T-helper 2 cell treated with Interferon-gamma antibody and Interleukin-4, amounts not matched to agents 100 ng/mL and 5 ng/mL, for 36 hours (primary cell): ENCODE measurements at regions not wholly inside any gene's neighbourhood (a gene's known extent, or its start where the extent isn't known, plus 50 kb on each side); places are given as distances from the start of the nearest gene placed in this dataset.
"Not testable (repeated sequence)": the region's sequence is repeated elsewhere in the genome, so short reads cannot be mapped to it uniquely, and the experiment has no call there.

Source experiments
- intact Hi-C: fragments of 100-400 bp; cut with micrococcal nuclease; formaldehyde crosslinking; loops from one replicate; pipeline ENCODE4 v1.15.1; 2023

DNA sequence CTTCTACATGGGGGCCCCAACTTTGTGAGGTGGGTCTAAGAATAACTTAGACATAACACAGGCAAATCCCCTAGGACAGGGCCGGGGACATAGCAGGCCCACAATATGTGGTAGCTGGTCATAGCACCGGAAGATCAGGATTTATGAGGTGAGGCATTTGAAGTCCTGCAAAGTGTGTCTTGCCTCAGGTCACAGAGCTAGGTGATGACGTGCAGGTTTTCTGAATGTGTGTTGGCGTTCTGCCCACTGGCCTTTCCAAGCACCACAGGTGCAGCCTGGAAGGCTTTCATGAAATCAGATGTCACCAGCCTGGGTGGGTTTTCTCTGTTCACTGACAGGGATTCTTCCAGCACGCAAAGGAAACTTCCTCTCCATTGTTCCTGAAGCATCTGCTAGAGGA lies 119.1 kb downstream of the LRATD1 start:
- intact Hi-C loops: no loop called here

DNA sequence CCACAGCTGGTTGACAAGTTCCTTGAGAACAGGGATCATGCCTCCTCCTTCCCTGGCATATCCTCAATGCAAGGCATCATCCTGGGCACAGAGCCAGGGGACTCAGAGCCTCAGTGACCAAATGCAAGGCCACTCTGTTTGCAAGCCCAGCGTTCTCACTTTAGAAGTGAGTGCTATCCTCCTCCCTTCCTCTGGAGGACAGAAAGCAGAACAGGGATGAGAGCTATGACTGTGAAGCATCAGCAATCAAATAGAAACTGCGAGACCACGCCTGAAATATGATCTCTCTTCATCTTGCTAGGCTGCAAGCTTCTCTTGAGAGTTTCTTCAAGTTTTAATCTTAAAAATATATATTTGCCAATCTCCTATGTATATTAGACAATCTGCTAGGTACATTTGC lies 119.8 kb downstream of the LRATD1 start:
- intact Hi-C loops: no loop called here

DNA sequence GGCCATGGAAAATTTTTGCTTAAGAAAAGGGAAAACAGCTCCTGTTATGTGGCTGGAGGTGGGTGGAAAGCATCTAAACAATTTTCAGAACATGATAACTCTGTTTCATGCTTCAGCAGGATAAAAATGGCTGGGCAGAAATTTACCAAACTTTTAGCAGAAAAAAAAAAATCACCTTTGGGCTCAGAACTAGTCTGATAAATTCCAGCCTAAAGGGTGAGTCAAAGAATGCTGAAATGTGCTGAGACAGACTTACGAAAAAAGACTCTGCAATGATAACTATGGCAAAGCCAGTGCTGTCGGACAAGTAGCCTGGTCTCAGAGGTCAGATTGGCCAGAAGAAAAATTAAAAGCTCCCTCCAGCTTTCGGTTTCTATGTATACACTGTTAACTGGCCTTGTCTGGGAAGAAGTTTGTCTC lies 123.6 kb downstream of the LRATD1 start:
- intact Hi-C loops: no loop called here

DNA sequence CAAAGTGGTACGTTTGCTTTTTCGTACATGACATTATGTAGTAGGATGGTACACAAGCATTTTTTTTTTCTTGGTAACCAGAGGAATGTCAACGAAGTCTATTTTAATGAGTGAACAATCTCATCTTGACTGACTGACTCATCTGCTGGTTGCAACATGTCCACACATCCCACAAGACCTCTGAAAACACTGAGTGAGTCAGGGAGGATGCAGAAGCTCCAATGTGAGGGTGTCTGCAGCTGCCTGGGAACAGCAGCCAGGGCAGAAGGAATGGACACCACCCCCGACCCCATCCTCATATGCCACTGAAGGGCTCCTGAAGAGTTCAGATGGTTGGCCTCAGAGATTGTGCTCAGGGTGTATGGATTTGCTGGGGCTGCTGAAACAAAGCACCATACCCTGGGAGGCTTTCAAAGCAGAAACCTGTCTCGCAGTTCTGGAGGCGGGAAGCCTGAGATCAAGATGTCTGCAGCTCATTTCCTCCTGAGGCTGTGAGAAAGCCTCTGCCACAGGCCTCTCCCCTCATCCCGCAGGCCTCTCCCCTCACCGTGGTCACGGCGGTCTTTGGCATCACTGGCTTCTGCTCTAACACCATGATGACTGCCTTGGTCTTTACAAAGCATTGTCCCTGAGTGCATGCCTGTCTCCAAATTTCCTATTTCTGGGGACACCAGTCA lies 124.6 kb downstream of the LRATD1 start:
- intact Hi-C loops: no loop called here

DNA sequence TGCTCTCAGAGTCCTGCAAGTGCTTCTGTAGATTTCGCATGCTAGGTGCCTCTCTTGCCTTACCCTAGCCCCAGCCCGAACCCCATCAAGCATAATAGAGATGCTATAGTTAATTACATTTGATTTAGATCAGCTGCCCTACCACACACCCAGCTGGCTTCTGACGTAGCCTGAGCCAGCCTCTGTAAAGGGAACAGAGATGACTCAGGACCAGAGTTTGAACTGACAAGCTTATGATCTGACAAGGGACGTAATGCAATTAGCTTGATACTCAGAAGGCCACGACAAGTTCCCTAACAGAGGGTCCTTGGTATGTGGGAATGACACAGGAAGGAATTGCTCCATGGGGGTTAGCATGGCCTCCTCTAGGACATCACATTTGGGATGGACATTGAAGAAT lies 126.6 kb downstream of the LRATD1 start:
- intact Hi-C loops: no loop called here

DNA sequence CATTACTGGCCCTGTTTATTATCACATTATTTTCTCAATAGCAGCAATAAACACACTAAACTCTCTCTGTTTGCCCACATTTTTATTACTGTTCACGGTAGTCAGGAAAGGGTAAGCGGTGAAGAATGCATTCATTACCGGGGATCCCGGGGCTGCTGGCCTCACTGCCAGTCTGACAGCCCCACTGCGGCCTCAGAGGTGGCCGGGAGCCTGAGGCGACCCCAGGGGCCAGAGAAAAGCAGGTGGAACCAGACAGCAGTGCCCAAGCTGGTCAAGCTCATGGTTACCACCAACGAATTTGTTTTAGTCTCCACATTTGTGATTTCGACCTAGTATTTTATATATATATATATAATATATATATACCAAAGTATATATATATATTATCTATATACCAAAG lies 127.7 kb downstream of the LRATD1 start:
- intact Hi-C loops: no loop called here

DNA sequence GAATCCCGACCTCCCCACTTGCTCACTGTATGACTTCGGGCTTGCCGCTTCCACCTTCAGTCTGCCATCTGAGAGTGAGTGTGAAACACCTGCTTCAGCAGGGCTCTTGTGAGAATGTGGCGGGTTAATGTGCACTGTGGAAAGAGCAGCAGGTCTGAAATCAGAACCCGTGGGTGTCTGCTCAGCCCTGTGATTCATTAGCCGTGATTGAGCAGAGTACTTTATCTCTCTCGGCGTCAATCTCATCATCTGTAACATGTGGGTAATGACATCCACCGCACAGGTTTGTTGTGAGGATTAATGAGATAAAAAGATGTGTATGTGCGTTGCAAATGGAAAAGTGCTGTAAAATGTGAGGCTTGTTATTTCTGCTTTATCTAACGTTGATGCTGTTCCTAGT lies 128.6 kb downstream of the LRATD1 start:
- intact Hi-C loops: no loop called here

DNA sequence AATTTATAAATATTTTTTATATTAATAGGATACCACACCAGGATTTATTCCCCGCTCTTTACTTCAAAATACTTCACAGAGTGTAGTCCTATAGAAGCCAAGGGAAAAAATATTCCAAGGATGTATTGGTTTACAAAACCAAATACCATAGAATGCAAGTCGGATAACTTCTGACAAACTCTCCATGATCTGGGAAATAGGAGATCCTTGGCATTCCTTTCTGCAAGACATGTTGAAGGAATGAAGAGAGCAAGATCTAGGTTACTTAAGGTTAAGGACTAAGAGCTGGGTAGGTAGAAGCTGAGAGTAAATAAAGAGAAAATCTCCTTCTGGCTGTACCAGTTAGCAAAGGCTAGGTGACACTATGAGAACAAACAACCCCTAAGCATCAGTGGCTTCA lies 141.2 kb downstream of the LRATD1 start:
- intact Hi-C loops: no loop called here

DNA sequence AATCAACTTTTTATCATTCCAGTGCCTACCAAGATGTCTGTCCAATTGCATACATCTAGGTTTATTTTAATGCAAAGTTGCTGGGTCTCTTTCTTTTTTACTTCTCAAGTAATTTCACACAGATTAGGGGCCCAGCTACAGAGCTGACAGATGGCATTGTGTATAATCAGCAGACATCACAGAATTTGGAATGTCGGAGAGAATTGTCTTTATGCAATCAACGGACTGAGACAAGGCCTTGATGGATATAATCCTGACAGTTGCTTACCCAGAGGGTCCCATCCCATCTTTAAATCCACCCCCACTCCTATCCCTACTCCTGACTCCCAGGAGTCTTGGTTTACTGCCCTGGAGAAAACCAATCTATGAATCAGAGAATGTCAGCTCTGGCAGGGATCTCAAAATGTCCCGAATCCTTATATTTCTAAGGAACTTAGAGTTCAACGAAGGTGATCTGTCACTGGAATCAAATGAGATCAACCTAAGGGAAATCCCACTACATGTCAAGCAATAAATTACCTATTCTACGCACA lies 142.0 kb downstream of the LRATD1 start:
- intact Hi-C loops: no loop called here

DNA sequence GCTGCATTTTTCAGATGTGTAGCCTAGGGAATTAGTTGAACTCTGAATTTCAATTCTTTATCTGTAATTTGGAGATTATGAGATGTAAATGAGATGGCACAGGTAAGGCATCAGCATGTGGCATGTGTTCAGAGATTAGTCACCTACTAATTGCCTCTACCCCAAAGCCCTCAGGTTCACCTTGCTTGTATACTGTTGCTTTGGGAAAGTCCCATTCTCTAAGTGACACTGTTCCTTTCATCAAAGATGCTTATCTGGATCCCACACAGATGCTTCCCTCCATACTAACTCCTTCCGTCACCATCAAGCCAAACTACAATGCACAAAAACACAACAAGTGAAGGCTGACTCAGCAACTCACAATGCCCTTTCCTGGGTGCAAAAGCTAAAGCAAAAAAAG lies 143.7 kb downstream of the LRATD1 start:
- intact Hi-C loops: no loop called here

DNA sequence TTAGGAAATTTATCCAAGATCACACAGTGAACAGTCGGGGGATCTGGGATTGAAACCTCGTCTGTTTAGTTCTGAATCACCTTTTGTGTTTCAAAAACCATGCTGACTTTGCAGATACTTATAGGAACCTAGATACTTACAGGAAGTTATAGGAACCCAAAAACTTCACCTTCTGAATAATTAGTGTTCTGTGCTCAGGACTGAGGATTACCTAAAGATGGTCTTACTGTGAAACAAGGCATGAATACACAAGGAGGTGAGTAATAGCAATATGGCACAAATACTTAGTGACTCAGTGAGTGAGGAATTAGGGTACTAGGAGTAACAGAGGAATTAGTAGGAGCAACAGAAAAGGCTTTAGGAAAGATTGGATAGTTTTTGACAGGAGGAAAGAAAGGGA lies 145.5 kb downstream of the LRATD1 start:
- intact Hi-C loops: no loop called here

DNA sequence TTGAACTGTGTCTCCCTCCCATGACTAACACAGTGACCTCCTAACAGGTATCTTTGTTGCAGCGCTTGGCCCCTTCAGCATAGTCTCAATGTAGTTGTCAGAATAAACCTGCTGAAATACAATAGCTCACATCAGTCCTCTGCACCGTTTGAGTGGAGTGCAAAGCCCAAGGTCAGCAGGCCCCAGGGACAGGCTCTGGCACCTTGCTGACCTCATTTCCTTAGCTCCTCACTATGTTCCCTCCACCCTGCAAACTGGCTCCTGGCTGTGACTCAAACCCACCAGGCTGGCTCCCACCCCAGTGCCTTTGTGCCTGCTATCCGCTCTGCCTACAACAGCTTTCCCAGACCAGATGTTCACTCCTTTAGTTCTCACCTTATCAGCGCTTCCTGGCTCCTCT lies 146.7 kb downstream of the LRATD1 start:
- intact Hi-C loops: no loop called here

DNA sequence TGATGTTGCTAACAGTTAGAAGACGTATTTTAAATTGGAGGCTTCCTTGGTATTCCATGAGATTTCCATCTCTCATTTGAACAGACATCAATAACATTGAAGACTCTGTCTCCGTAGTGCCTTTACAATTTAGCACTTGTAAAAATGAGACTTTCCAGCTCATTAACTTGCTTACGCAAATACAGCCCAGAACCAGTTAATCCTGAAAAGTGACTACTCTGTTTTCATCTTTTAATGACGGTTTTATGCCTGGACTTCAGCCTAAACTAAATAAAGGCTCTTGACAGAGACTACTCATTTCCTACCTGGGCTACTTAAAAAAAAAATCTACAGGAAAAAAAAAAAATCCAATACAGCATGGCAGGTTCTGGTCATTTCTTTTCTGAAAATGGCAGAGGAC lies 148.6 kb downstream of the LRATD1 start:
- intact Hi-C loops: no loop called here

DNA sequence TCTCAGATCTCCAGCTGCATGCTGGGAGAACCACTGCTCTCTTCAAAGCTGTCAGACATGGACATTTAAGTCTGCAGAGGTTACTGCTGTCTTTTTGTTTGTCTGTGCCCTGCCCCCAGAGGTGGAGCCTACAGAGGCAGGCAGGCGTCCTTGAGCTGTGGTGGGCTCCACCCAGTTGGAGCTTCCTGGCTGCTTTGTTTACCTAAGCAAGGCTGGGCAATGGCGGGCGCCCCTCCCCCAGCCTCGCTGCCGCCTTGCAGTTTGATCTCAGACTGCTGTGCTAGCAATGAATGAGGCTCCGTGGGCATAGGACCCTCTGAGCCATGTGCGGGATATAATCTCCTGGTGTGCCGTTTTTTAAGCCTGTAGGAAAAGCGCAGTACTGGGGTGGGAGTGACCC lies 156.3 kb downstream of the LRATD1 start:
- intact Hi-C loops: not testable (repeated sequence)

DNA sequence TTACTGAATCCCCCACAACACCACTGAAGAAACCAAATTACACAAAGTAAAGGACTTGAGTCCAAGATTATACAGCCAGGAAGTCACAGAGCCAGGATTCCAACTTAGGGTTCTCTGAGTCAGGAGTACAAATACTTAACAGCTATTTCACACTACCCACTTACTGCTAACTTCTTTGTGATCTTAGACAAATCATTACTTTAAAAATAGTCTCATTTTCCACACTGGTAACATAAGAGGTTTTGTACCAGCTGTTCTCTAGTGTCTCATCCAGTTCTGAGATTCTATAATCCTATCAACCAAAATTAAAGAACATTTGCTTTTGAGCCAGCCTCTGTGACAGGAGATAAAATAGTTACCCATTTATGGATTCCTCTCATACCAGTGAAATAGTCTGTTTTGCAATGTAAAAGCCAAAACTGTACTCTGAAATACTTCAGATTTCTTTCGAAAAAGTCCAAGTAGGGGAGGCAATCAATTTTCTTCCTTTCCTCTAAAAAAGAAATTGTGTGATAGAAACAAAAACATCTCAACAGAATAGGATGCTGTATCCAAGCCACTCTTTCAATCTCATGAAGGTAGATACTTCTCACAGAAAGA lies 157.6 kb downstream of the LRATD1 start:
- intact Hi-C loops: no loop called here

DNA sequence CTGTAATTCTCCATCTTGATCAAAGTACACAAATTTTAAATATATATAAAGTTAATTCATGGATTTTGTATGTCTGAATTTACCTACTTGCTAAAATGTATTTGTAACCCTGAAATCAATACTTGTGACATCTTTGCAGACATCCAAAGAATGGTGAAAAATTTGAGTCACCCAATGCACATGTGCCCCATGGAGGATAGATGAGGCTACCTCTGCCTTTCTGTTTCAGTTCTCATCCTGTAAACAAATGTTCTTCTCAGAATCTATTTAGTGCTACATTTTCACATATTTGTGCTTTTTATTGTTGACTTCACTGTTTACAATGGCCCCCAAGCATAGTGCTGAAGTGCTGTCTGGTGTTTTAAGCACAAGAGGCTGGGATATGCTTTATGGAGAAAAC lies 171.5 kb downstream of the LRATD1 start:
- intact Hi-C loops: no loop called here

DNA sequence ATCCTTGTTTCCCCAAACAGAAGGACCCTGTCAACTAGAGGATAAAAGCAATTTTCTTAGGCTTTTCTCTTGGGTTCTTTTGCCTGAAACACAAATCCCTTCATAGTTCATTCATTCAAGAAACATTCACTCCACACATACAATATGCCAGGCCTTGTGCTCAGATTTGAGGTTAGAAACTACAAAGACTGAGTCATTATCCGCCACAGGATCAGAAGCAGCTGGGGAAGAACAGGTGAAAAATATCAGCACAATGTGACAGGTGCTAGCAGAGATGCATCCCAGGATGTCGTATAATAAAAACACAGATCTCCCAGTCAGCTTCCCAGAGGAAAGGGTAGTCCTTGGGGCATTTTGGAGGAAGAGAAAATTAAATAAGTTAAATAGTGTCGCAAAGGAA lies 172.4 kb downstream of the LRATD1 start:
- intact Hi-C loops: no loop called here

DNA sequence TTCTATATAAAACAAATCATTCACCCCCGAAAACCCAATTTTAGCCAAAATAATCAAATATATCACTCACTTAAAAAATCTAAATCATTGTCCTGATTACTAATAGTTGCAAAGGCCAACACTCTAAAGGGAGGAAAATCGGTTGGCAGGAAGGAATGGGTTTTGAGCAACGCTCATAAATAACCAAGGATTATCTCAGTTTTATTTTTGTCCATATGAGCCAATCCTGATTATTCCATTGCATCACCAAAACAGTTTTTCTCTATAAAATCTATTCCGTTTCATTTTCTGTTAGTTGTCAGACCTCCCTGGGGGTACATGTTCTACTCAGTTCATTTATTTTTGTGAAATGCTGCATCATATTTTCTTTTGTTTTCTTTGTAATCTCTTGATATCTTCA lies 174.1 kb downstream of the LRATD1 start:
- intact Hi-C loops: no loop called here

DNA sequence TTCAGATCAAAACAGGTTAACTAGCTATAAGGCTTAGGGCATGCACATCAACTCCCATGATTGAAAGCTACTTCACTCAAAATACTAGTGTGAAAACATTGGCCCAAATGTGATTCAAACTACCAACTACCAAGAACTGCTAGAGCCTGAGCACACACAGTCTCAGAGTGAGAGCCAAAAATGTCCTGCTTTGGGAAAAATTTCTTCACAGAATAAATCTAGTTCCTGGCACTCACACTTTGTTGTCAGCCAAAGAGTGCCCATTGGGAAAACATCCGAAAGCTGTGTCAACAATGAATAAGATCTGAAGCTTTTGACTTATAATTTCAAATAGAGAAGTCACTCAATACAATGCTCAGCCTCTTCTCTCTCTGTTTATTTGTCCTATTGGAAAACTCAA lies 182.7 kb downstream of the LRATD1 start:
- intact Hi-C loops: no loop called here

DNA sequence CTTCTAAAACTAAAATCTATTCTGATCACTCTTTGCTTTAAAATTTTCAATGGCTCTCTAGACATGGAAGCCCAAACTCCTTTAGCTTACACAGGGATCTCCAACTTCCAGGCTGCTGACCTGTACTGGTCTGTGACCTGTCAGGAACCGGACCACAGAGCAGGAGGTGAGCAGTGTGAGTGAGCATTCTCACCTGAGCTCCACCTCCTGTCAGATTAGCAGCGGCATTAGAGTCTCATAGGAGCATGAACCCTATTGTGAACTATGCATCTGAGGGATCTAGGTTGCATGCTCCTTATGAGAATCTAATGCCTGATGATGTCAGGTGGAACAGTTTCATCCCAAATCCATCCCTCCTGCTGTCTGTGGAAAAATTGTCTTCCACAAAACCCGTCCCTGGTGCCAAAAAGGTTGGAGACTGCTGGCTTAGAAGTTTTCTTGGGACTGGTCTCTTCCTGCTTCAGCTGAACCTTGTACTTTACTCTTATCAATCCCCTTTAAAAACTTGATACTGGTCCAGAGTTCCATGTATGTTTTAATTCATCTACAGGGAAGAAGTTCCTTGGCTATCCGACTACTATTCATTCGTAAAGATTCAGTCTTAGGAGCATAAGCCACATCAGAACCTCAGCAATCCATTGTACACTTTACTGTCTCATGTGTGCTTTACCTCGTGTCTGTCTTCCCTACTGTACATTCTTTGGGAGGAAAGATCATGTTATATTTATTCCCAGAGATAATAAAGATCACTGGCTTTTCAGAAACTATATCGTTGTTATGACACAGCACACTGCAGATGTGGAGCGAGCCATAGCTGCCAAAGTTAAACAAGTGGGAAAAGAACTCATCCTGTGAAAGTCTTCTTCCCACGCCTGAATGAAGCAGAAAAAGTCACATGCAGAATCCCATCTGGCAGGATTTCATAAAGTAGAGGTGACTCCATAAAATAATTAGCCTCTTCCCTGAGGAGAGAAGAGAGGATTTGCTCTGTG lies 183.8 kb downstream of the LRATD1 start:
- intact Hi-C loops: no loop called here

DNA sequence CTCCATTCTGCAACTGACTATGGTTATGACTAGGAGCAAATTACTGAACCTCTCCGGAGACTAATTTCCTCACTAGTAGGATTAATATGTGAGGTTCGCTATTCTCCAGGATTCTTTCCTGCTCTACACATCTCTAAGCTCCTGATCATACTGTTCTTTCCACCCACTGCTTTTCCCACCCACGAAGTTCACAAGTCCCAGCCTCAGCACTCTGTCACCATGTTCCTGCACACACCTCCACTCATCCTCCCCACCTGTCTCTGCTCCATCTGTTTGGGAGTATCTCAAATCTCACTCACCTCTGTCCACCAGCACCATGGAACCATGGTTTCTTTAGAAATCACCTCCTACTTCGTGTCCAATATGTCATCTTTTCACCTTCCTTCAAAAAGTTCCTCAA lies 185.3 kb downstream of the LRATD1 start:
- intact Hi-C loops: no loop called here

DNA sequence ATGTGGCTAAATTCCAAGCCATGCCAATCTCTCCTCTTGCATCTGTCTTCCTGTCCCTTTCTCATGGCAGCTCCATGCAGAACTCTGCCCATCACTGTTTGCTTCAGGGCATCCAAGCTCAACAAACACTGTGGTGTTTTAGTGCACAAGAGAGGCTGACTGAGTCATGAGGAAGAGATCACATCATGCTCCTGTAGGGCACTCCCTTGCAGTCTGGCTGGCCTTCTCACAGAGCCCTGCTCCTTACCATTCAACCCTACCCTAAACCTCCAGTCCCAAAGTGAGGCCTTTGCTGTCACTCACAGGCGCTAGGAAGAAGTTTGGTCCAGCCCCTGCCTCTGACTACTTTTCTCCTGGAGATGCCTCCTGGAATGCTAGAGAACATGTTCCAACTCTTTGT lies 194.0 kb downstream of the LRATD1 start:
- intact Hi-C loops: no loop called here
